Prostate gland (tissue), 2 donors: ENCODE measurements at regions not wholly inside any gene's neighbourhood (a gene's known extent, or its start where the extent isn't known, plus 50 kb on each side); places are given as distances from the start of the nearest gene placed in this dataset.

Experiments used
- POLR2A ChIP-seq: fragments of 450-650 bp; IDR thresholded peaks from one replicate; pipeline ENCODE4 v1.6.1; 2016; ENCODE audit warnings: antibody characterized with exemption, mild to moderate bottlenecking
- POLR2AphosphoS5 ChIP-seq: sonication (generic); formaldehyde crosslinking; IDR thresholded peaks from one replicate; pipeline ENCODE4 v1.6.1; 2017; ENCODE audit warnings: antibody characterized with exemption
- TF ChIP-seq, protein P1 (sequence below), 4 experiments: fragments of 200-600 bp in 2 of 4; fragments of 450-650 bp in 2 of 4; sonication (generic) in 2 of 4; IDR thresholded peaks; 1 replicate in 3 of 4; 2 replicates in 1 of 4; pipeline ENCODE4 v1.5.1; 2016 to 2019; ENCODE audit warnings: antibody characterized with exemption in 4 of 4, mild to moderate bottlenecking in 2 of 4, moderate library complexity in 2 of 4

DNA sequence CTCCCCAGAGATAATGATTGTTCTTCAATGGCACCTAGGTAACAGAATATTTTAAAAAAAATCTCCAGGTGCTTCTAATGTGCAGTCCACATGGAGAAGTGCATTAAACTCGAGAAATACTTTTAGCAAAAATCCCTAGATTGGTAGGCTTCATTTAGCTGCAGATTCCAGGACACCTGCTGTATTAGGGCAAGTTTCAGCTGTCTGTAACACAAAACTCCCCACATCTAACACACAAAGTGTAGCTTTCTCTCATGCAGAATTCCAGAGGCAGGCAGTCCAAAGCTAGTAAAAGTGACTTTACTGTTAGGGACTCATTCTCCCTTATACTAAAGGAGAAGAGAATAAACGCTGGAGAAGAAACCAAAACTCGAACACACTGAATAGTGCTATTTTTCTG, 1414.3 kb upstream of the B3GALT2 start:
- TF ChIP-seq, protein P1, sequence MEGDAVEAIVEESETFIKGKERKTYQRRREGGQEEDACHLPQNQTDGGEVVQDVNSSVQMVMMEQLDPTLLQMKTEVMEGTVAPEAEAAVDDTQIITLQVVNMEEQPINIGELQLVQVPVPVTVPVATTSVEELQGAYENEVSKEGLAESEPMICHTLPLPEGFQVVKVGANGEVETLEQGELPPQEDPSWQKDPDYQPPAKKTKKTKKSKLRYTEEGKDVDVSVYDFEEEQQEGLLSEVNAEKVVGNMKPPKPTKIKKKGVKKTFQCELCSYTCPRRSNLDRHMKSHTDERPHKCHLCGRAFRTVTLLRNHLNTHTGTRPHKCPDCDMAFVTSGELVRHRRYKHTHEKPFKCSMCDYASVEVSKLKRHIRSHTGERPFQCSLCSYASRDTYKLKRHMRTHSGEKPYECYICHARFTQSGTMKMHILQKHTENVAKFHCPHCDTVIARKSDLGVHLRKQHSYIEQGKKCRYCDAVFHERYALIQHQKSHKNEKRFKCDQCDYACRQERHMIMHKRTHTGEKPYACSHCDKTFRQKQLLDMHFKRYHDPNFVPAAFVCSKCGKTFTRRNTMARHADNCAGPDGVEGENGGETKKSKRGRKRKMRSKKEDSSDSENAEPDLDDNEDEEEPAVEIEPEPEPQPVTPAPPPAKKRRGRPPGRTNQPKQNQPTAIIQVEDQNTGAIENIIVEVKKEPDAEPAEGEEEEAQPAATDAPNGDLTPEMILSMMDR (IDR thresholded peaks at IDR 0.05): no peak
- no peak for TF ChIP-seq POLR2AphosphoS5
- no peak for TF ChIP-seq POLR2A
